Progenitor cell of endocrine pancreas (in vitro differentiated cells): ENCODE measurements at regions not wholly inside any gene's neighbourhood (a gene's known extent, or its start where the extent isn't known, plus 50 kb on each side); places are given as distances from the start of the nearest gene placed in this dataset.

Experiments used
- DNase-seq: peaks from one replicate; pipeline ENCODE4 v3.0.0; 2021; ENCODE audit warnings: low spot score; ENCODE audit not compliant: unreplicated experiment
- H3K27ac Mint-ChIP-seq: 2 replicates; pipeline ENCODE4 v1.8.0; 2021; ENCODE audit warnings: mild to moderate bottlenecking, moderate library complexity, mixed read lengths
- H3K27me3 Mint-ChIP-seq: 2 replicates; pipeline ENCODE4 v1.8.0; 2021; ENCODE audit warnings: mixed read lengths
- H3K36me3 Mint-ChIP-seq: 2 replicates; pipeline ENCODE4 v1.8.0; 2022; ENCODE audit warnings: mixed read lengths; ENCODE audit not compliant: insufficient read depth
- H3K4me1 Mint-ChIP-seq: 2 replicates; pipeline ENCODE4 v1.8.0; 2021; ENCODE audit warnings: low read depth, mixed read lengths
- H3K4me3 Mint-ChIP-seq: 2 replicates; pipeline ENCODE4 v1.8.0; 2021; ENCODE audit warnings: low read depth, mild to moderate bottlenecking, moderate library complexity, mixed read lengths
- H3K9me3 Mint-ChIP-seq: 2 replicates; pipeline ENCODE4 v1.8.0; 2021; ENCODE audit warnings: low read depth, mixed read lengths
- TF ChIP-seq, protein P1 (sequence below): fragments of 200-600 bp; sonication (generic); IDR thresholded peaks from one replicate; pipeline ENCODE4 v1.5.0; 2021; ENCODE audit warnings: antibody characterized with exemption, mild to moderate bottlenecking; ENCODE audit not compliant: unreplicated experiment

- Mint-ChIP-seq H3K27ac (no peak overlapping the region), H3K36me3 (no peaks in the 10 kb centered on the region), H3K27me3 (no peaks in the 10 kb centered on the region), H3K4me3 (no peak overlapping the region), H3K9me3 (no peaks in the 10 kb centered on the region), H3K4me1 (peaks cover 8% of the 10 kb centered on the region)
- TF ChIP-seq, protein P1, sequence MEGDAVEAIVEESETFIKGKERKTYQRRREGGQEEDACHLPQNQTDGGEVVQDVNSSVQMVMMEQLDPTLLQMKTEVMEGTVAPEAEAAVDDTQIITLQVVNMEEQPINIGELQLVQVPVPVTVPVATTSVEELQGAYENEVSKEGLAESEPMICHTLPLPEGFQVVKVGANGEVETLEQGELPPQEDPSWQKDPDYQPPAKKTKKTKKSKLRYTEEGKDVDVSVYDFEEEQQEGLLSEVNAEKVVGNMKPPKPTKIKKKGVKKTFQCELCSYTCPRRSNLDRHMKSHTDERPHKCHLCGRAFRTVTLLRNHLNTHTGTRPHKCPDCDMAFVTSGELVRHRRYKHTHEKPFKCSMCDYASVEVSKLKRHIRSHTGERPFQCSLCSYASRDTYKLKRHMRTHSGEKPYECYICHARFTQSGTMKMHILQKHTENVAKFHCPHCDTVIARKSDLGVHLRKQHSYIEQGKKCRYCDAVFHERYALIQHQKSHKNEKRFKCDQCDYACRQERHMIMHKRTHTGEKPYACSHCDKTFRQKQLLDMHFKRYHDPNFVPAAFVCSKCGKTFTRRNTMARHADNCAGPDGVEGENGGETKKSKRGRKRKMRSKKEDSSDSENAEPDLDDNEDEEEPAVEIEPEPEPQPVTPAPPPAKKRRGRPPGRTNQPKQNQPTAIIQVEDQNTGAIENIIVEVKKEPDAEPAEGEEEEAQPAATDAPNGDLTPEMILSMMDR: no peak
- no peak for DNase-seq
Measured at GRCh38 chr4:13966231-13967195, 339.0 kb upstream of the BOD1L1 start.

- no peak for DNase-seq
- Mint-ChIP-seq H3K4me1 (peaks cover 8% of the 10 kb centered on the region), H3K9me3 (no peaks in the 10 kb centered on the region), H3K27me3 (no peaks in the 10 kb centered on the region), H3K4me3 (no peak overlapping the region), H3K36me3 (no peaks in the 10 kb centered on the region), H3K27ac (no peak overlapping the region)
- TF ChIP-seq, protein P1: no peak
Measured at GRCh38 chr4:13968723-13969122, 341.2 kb upstream of the BOD1L1 start.

GRCh38 chr4:13970349-13970748, 342.8 kb upstream of the BOD1L1 start:
- Mint-ChIP-seq H3K27ac (no peak overlapping the region), H3K36me3 (no peaks in the 10 kb centered on the region), H3K4me1 (peaks cover 8% of the 10 kb centered on the region), H3K4me3 (no peak overlapping the region), H3K9me3 (no peaks in the 10 kb centered on the region), H3K27me3 (no peaks in the 10 kb centered on the region)
- TF ChIP-seq, protein P1: no peak
- no peak for DNase-seq

GRCh38 chr4:13977746-13978145, 350.2 kb upstream of the BOD1L1 start:
- Mint-ChIP-seq H3K4me3 (no peak overlapping the region), H3K36me3 (no peaks in the 10 kb centered on the region), H3K4me1 (peaks cover 4% of the 10 kb centered on the region), H3K9me3 (peaks cover 4% of the 10 kb centered on the region), H3K27me3 (no peaks in the 10 kb centered on the region), H3K27ac (no peak overlapping the region)
- TF ChIP-seq, protein P1: no peak
- no peak for DNase-seq

- Mint-ChIP-seq H3K27me3 (no peaks in the 10 kb centered on the region), H3K9me3 (peaks cover 4% of the 10 kb centered on the region)
Measured at GRCh38 chr4:13980317-13981310, 353.1 kb upstream of the BOD1L1 start.

More at GRCh38 chr4:13980317-13981310, 353.1 kb upstream of the BOD1L1 start:
- TF ChIP-seq, protein P1: no peak
- Mint-ChIP-seq H3K4me1 (peaks cover 11% of the 10 kb centered on the region), H3K36me3 (no peaks in the 10 kb centered on the region), H3K27ac (no peak overlapping the region), H3K4me3 (no peak overlapping the region)
- DNase-seq: no peak
